ENCODE measurements at regions not wholly inside any gene's neighbourhood (a gene's known extent, or its start where the extent isn't known, plus 50 kb on each side); places are given as distances from the start of the nearest gene placed in this dataset.
"Not testable (repeated sequence)": the region's sequence is repeated elsewhere in the genome, so short reads cannot be mapped to it uniquely, and the experiment has no call there.

GRCh38 chr4:19158107-19158809 is 1093.4 kb upstream of the SLIT2 start:
- DNase-seq (ENCODE audit: low read depth, low spot score), result no peak

GRCh38 chr4:19156786-19157185 is 1094.9 kb upstream of the SLIT2 start:
- no peak for DNase-seq (ENCODE audit: low read depth, low spot score)

- no peak for DNase-seq (ENCODE audit: low read depth, low spot score)
Observed at GRCh38 chr4:19155568-19155967, 1096.1 kb upstream of the SLIT2 start.

- not testable (repeated sequence) for DNase-seq (ENCODE audit: low read depth, low spot score)
Observed at GRCh38 chr4:19154267-19154666, 1097.4 kb upstream of the SLIT2 start.

GRCh38 chr4:19152264-19152663 is 1099.4 kb upstream of the SLIT2 start:
- DNase-seq (ENCODE audit: low read depth, low spot score), result no peak

GRCh38 chr4:19151684-19152083 is 1100.0 kb upstream of the SLIT2 start:
- DNase-seq (ENCODE audit: low read depth, low spot score), result no peak

- DNase-seq (ENCODE audit: low read depth, low spot score), result no peak
Observed at GRCh38 chr4:19146038-19146437, 1105.7 kb upstream of the SLIT2 start.

- DNase-seq (ENCODE audit: low read depth, low spot score), result no peak
Observed at GRCh38 chr4:19135895-19136633, 1114.5 kb upstream of the LCORL start.

- DNase-seq (ENCODE audit: low read depth, low spot score), result no peak
Observed at GRCh38 chr4:19134685-19135084, 1113.1 kb upstream of the LCORL start.

- DNase-seq (ENCODE audit: low read depth, low spot score), result no peak
Observed at GRCh38 chr4:19133315-19133714, 1111.8 kb upstream of the LCORL start.

- DNase-seq (ENCODE audit: low read depth, low spot score), result no peak
Observed at GRCh38 chr4:19130866-19131265, 1109.3 kb upstream of the LCORL start.

- DNase-seq (ENCODE audit: low read depth, low spot score), result no peak
Observed at GRCh38 chr4:19128176-19128575, 1106.6 kb upstream of the LCORL start.

GRCh38 chr4:19126903-19127302 is 1105.3 kb upstream of the LCORL start:
- DNase-seq (ENCODE audit: low read depth, low spot score), result no peak

- no peak for DNase-seq (ENCODE audit: low read depth, low spot score)
Observed at GRCh38 chr4:19123681-19124080, 1102.1 kb upstream of the LCORL start.

- DNase-seq (ENCODE audit: low read depth, low spot score), result no peak
Observed at GRCh38 chr4:19119904-19120560, 1098.5 kb upstream of the LCORL start.

- no peak for DNase-seq (ENCODE audit: low read depth, low spot score)
Observed at GRCh38 chr4:19117022-19117421, 1095.5 kb upstream of the LCORL start.

GRCh38 chr4:19104176-19104575 is 1082.6 kb upstream of the LCORL start:
- DNase-seq (ENCODE audit: low read depth, low spot score), result no peak

- DNase-seq (ENCODE audit: low read depth, low spot score), result no peak
Observed at GRCh38 chr4:19095491-19096046, 1074.0 kb upstream of the LCORL start.

- DNase-seq (ENCODE audit: low read depth, low spot score), result no peak
Observed at GRCh38 chr4:19093951-19094350, 1072.4 kb upstream of the LCORL start.

GRCh38 chr4:19092797-19093196 is 1071.2 kb upstream of the LCORL start:
- no peak for DNase-seq (ENCODE audit: low read depth, low spot score)

GRCh38 chr4:19074036-19074435 is 1052.5 kb upstream of the LCORL start:
- DNase-seq (ENCODE audit: low read depth, low spot score), result no peak

GRCh38 chr4:19063662-19064061 is 1042.1 kb upstream of the LCORL start:
- DNase-seq (ENCODE audit: low read depth, low spot score), result peak; percentile 9

All from iPS DF 19.7 (cell line).